DMS153 (cell line): ENCODE measurements at regions not wholly inside any gene's neighbourhood (a gene's known extent, or its start where the extent isn't known, plus 50 kb on each side); places are given as distances from the start of the nearest gene placed in this dataset.
"Not testable (repeated sequence)": the region's sequence is repeated elsewhere in the genome, so short reads cannot be mapped to it uniquely, and the experiment has no call there.

Experiments
- DNase-seq: peaks from one replicate; lab custom pipeline; 2025; lab: John Stamatoyannopoulos, UW

GRCh38 chr4:58063404-58064160 lies 953.4 kb upstream of the IGFBP7 start:
- DNase-seq = no peak

- DNase-seq = no peak
Observed at GRCh38 chr4:58061967-58062366, 951.8 kb upstream of the IGFBP7 start.

GRCh38 chr4:58050439-58050838 lies 940.3 kb upstream of the IGFBP7 start:
- no peak for DNase-seq

- no peak for DNase-seq
Observed at GRCh38 chr4:58048491-58048890, 938.3 kb upstream of the IGFBP7 start.

- no peak for DNase-seq
Observed at GRCh38 chr4:58042176-58042575, 932.0 kb upstream of the IGFBP7 start.

- DNase-seq = no peak
Observed at GRCh38 chr4:57993944-57994343, 883.8 kb upstream of the IGFBP7 start.

GRCh38 chr4:57989430-57989829 lies 879.2 kb upstream of the IGFBP7 start:
- no peak for DNase-seq

GRCh38 chr4:57985161-57985560 lies 875.0 kb upstream of the IGFBP7 start:
- DNase-seq = no peak

- no peak for DNase-seq
Observed at GRCh38 chr4:57981123-57981522, 870.9 kb upstream of the IGFBP7 start.

- DNase-seq = no peak
Observed at GRCh38 chr4:57974821-57975220, 864.6 kb upstream of the IGFBP7 start.

- no peak for DNase-seq
Observed at GRCh38 chr4:57973819-57974218, 863.6 kb upstream of the IGFBP7 start.

GRCh38 chr4:57971261-57971660 lies 861.1 kb upstream of the IGFBP7 start:
- DNase-seq = no peak

GRCh38 chr4:57966987-57967760 lies 857.0 kb upstream of the IGFBP7 start:
- DNase-seq = no peak

GRCh38 chr4:57965431-57965830 lies 855.2 kb upstream of the IGFBP7 start:
- DNase-seq = not testable (repeated sequence)

- DNase-seq = no peak
Observed at GRCh38 chr4:57945298-57945697, 835.1 kb upstream of the IGFBP7 start.

GRCh38 chr4:57943682-57944081 lies 833.5 kb upstream of the IGFBP7 start:
- no peak for DNase-seq

- not testable (repeated sequence) for DNase-seq
Observed at GRCh38 chr4:57937326-57937725, 827.1 kb upstream of the IGFBP7 start.

- no peak for DNase-seq
Observed at GRCh38 chr4:57926311-57926710, 816.1 kb upstream of the IGFBP7 start.

- DNase-seq = no peak
Observed at GRCh38 chr4:57924951-57925350, 814.8 kb upstream of the IGFBP7 start.

GRCh38 chr4:57916479-57916878 lies 806.3 kb upstream of the IGFBP7 start:
- no peak for DNase-seq

GRCh38 chr4:57911203-57911602 lies 801.0 kb upstream of the IGFBP7 start:
- no peak for DNase-seq

GRCh38 chr4:57910151-57910550 lies 800.0 kb upstream of the IGFBP7 start:
- no peak for DNase-seq

- DNase-seq = no peak
Observed at GRCh38 chr4:57905965-57906364, 795.8 kb upstream of the IGFBP7 start.
